Neural cell (in vitro differentiated cells): ENCODE measurements at regions not wholly inside any gene's neighbourhood (a gene's known extent, or its start where the extent isn't known, plus 50 kb on each side); places are given as distances from the start of the nearest gene placed in this dataset.

Experiments
- H2AFZ ChIP-seq: fragments of 200-600, 300-800 bp; sonication (generic), shearing (Covaris generic); 2 replicates; pipeline ENCODE4 v1.6.0; 2014; ENCODE audit warnings: low read depth, mild to moderate bottlenecking, antibody characterized with exemption, low read length, moderate library complexity
- H3F3A ChIP-seq: fragments of 200-600 bp; shearing (Covaris generic); 2 replicates; pipeline ENCODE4 v1.6.1; 2016; ENCODE audit warnings: mild to moderate bottlenecking, moderate library complexity, mixed read lengths, antibody characterized with exemption, low read length; ENCODE audit not compliant: insufficient read depth, poor library complexity, severe bottlenecking
- H3K27ac ChIP-seq: fragments of 200-600, 300-800 bp; sonication (generic), shearing (Covaris generic); 2 replicates; pipeline ENCODE4 v1.5.1; 2014; ENCODE audit warnings: mild to moderate bottlenecking, low read length, moderate library complexity
- H3K27me3 ChIP-seq: fragments of 300-800, 200-600 bp; sonication (generic), shearing (Covaris generic); 2 replicates; pipeline ENCODE4 v1.6.0; 2014; ENCODE audit warnings: mild to moderate bottlenecking, low read depth, low read length, moderate library complexity; ENCODE audit not compliant: insufficient read depth
- H3K36me3 ChIP-seq: fragments of 300-800, 200-600 bp; sonication (generic), shearing (Covaris generic); 2 replicates; pipeline ENCODE4 v1.5.1; 2014; ENCODE audit warnings: mild to moderate bottlenecking, antibody characterized with exemption, low read length, moderate library complexity; ENCODE audit not compliant: insufficient read depth
- H3K4me2 ChIP-seq: fragments of 300-800, 200-600 bp; sonication (generic), shearing (Covaris generic); 2 replicates; pipeline ENCODE4 v1.6.0; 2014; ENCODE audit warnings: mild to moderate bottlenecking, low read length
- H3K4me3 ChIP-seq: fragments of 300-800, 200-600 bp; sonication (generic), shearing (Covaris generic); 2 replicates; pipeline ENCODE4 v1.5.1; 2014; ENCODE audit warnings: mild to moderate bottlenecking, low read length, moderate library complexity
- H3K79me2 ChIP-seq: fragments of 200-600 bp; shearing (Covaris generic); replicated peaks from 2 replicates; pipeline ENCODE4 v1.6.0; 2014; ENCODE audit warnings: mild to moderate bottlenecking, low read length, moderate library complexity; ENCODE audit not compliant: insufficient read depth
- H3K9ac ChIP-seq: fragments of 300-800, 200-600 bp; sonication (generic), shearing (Covaris generic); 2 replicates; pipeline ENCODE4 v1.6.1; 2016; ENCODE audit warnings: mild to moderate bottlenecking, low read length, mixed read lengths
- H3K9me2 ChIP-seq: fragments of 200-600 bp; shearing (Covaris generic); 2 replicates; pipeline ENCODE4 v1.6.1; 2016; ENCODE audit warnings: mild to moderate bottlenecking, low read length, mixed read lengths; ENCODE audit not compliant: insufficient read depth
- H3K9me3 ChIP-seq: fragments of 200-600, 300-800 bp; sonication (generic), shearing (Covaris generic); 2 replicates; pipeline ENCODE4 v1.6.1; 2016; ENCODE audit warnings: mild to moderate bottlenecking, mixed run types, low read length, moderate library complexity, mixed read lengths
- H4K20me1 ChIP-seq: fragments of 200-600 bp; shearing (Covaris generic); 2 replicates; pipeline ENCODE4 v1.6.1; 2016; ENCODE audit warnings: mild to moderate bottlenecking, mixed run types; ENCODE audit not compliant: insufficient read depth
- EP300 ChIP-seq: fragments of 450-650 bp; conservative IDR thresholded peaks from 2 replicates; pipeline ENCODE4 v1.6.1; 2014; ENCODE audit warnings: antibody characterized with exemption, mild to moderate bottlenecking, moderate library complexity; ENCODE audit not compliant: poor library complexity, severe bottlenecking
- EZH2 ChIP-seq: fragments of 200-600, 300-800 bp; shearing (Covaris generic), sonication (generic); IDR thresholded peaks from 2 replicates; pipeline ENCODE4 v1.6.1; 2014; ENCODE audit warnings: antibody characterized with exemption, low read length, borderline replicate concordance, mild to moderate bottlenecking; ENCODE audit not compliant: insufficient read depth, poor library complexity, severe bottlenecking
- MXI1 ChIP-seq: fragments of 450-650 bp; conservative IDR thresholded peaks from 2 replicates; pipeline ENCODE4 v1.6.1; 2014; ENCODE audit warnings: antibody characterized with exemption, mild to moderate bottlenecking; ENCODE audit not compliant: poor library complexity, severe bottlenecking
- POLR2AphosphoS5 ChIP-seq: IDR thresholded peaks from 2 replicates; pipeline ENCODE4 v1.6.1; 2012
- RAD21 ChIP-seq: fragments of 450-650 bp; conservative IDR thresholded peaks from 2 replicates; pipeline ENCODE4 v1.6.1; 2014; ENCODE audit warnings: antibody characterized with exemption, mild to moderate bottlenecking, moderate library complexity
- SMC3 ChIP-seq: fragments of 450-650 bp; conservative IDR thresholded peaks from 2 replicates; pipeline ENCODE4 v1.6.1; 2014; ENCODE audit warnings: antibody characterized with exemption, mild to moderate bottlenecking, moderate library complexity; ENCODE audit not compliant: poor library complexity
- TAF1 ChIP-seq: IDR thresholded peaks from 2 replicates; pipeline ENCODE4 v1.6.1; 2012; ENCODE audit warnings: low read depth
- TF ChIP-seq, protein P1 (sequence below): fragments of 450-650 bp; IDR thresholded peaks from 2 replicates; pipeline ENCODE4 v1.5.1; 2014; ENCODE audit warnings: antibody characterized with exemption, mild to moderate bottlenecking, moderate library complexity; ENCODE audit not compliant: poor library complexity, severe bottlenecking
- TF ChIP-seq, protein P2 (sequence below): IDR thresholded peaks from 2 replicates; pipeline ENCODE4 v1.6.1; 2012; ENCODE audit warnings: borderline replicate concordance

DNA sequence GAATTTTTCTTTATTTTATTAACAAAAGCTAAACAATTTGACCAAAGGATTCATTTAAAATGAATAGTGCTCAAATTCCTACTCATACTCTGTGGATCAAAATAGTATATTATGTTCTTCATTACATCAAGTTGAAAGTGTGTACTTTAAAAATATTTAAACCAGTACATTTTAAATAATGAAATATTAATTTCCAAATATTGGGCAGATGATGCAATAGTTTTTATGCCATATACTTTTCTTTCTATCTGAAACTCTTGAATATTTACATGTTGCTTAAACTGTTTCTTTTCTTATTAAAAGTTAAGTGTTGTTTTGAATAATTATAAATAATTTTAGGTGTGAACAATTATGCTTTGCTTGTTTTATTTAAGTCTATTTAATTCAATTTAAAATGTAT, 144.7 kb upstream of the TMPRSS15 start:
- no peaks in the 10 kb centered on the region for H3K9me2 ChIP-seq

DNA sequence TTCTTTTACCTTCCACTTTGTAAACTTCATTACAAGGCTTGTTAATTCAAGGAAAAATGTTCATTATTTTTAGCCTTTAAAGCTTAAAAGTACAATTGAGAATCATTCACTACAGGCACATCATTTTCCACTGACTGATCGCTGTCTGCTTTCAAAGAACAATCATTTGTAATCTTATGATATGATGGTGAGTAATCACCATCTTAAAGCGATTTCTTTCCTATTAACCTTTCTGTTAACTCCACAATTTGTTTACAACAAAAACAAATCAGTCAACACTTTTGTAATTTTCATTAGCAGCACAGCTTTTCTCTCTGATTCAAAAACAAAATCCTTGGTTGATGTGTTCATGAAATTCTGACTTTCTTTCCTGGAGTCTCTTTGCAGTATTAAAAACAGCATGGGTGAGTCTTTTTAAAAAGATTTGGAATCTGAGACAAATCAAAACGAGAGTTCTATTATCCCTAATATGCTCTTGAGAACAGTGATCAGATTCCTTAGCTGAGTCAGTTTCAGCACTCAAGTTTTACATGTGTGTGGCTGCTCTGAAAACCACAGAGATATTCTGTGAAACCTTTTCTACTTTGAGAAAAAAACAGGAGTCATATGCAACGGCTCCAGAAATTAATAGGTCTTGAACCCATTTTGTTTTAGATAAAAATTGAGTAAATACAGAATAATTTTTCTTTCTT, 145.8 kb upstream of the TMPRSS15 start:
- Histone ChIP-seq H3K9me3 (no peaks in the 10 kb centered on the region), H3F3A (no peaks in the 10 kb centered on the region), H2AFZ (no peak overlapping the region), H3K36me3 (no peaks in the 10 kb centered on the region), H3K4me2 (no peak overlapping the region), H3K4me3 (no peak overlapping the region), H3K9ac (no peak overlapping the region), H3K9me2 (no peaks in the 10 kb centered on the region), H3K27ac (peak overlapping the region; percentile 38), H4K20me1 (no peaks in the 10 kb centered on the region), H3K27me3 (no peaks in the 10 kb centered on the region), H3K79me2 (no peaks in the 10 kb centered on the region)
- TF ChIP-seq EP300 (peak; percentile 23), POLR2AphosphoS5 (no peak)

More for the DNA sequence above, 144.7 kb upstream of the TMPRSS15 start:
- Histone ChIP-seq H4K20me1 (no peaks in the 10 kb centered on the region), H3F3A (no peaks in the 10 kb centered on the region), H2AFZ (no peak overlapping the region), H3K27me3 (no peaks in the 10 kb centered on the region), H3K9me3 (no peaks in the 10 kb centered on the region), H3K79me2 (no peaks in the 10 kb centered on the region), H3K4me3 (no peak overlapping the region), H3K36me3 (no peaks in the 10 kb centered on the region), H3K9ac (no peak overlapping the region), H3K4me2 (no peak overlapping the region), H3K27ac (no peak overlapping the region)
- TF ChIP-seq MXI1 (no peak), EZH2 (no peak), RAD21 (no peak), TAF1 (no peak), EP300 (no peak), SMC3 (no peak), POLR2AphosphoS5 (no peak)
- TF ChIP-seq, protein P1, sequence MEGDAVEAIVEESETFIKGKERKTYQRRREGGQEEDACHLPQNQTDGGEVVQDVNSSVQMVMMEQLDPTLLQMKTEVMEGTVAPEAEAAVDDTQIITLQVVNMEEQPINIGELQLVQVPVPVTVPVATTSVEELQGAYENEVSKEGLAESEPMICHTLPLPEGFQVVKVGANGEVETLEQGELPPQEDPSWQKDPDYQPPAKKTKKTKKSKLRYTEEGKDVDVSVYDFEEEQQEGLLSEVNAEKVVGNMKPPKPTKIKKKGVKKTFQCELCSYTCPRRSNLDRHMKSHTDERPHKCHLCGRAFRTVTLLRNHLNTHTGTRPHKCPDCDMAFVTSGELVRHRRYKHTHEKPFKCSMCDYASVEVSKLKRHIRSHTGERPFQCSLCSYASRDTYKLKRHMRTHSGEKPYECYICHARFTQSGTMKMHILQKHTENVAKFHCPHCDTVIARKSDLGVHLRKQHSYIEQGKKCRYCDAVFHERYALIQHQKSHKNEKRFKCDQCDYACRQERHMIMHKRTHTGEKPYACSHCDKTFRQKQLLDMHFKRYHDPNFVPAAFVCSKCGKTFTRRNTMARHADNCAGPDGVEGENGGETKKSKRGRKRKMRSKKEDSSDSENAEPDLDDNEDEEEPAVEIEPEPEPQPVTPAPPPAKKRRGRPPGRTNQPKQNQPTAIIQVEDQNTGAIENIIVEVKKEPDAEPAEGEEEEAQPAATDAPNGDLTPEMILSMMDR = no peak
- TF ChIP-seq, protein P2, sequence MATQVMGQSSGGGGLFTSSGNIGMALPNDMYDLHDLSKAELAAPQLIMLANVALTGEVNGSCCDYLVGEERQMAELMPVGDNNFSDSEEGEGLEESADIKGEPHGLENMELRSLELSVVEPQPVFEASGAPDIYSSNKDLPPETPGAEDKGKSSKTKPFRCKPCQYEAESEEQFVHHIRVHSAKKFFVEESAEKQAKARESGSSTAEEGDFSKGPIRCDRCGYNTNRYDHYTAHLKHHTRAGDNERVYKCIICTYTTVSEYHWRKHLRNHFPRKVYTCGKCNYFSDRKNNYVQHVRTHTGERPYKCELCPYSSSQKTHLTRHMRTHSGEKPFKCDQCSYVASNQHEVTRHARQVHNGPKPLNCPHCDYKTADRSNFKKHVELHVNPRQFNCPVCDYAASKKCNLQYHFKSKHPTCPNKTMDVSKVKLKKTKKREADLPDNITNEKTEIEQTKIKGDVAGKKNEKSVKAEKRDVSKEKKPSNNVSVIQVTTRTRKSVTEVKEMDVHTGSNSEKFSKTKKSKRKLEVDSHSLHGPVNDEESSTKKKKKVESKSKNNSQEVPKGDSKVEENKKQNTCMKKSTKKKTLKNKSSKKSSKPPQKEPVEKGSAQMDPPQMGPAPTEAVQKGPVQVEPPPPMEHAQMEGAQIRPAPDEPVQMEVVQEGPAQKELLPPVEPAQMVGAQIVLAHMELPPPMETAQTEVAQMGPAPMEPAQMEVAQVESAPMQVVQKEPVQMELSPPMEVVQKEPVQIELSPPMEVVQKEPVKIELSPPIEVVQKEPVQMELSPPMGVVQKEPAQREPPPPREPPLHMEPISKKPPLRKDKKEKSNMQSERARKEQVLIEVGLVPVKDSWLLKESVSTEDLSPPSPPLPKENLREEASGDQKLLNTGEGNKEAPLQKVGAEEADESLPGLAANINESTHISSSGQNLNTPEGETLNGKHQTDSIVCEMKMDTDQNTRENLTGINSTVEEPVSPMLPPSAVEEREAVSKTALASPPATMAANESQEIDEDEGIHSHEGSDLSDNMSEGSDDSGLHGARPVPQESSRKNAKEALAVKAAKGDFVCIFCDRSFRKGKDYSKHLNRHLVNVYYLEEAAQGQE = no peak
